Inferior parietal cortex (tissue), 1 donor: ENCODE measurements at regions not wholly inside any gene's neighbourhood (a gene's known extent, or its start where the extent isn't known, plus 50 kb on each side); places are given as distances from the start of the nearest gene placed in this dataset.

Source experiments
- DNase-seq: peaks from one replicate; pipeline ENCODE4 v3.0.0-alpha.2; 2016; ENCODE audit errors: extremely low spot score

- no peak for DNase-seq
These were observed 543.0 kb downstream of the SPRY1 start for GRCh38 chr4:123939621-123940020.

- DNase-seq, result no peak
These were observed 544.0 kb downstream of the SPRY1 start for GRCh38 chr4:123940604-123941003.

- DNase-seq, result no peak
These were observed 544.7 kb downstream of the SPRY1 start for GRCh38 chr4:123941306-123941705.

GRCh38 chr4:123943976-123944375 lies 547.4 kb downstream of the SPRY1 start:
- no peak for DNase-seq

GRCh38 chr4:123945301-123945700 lies 548.7 kb downstream of the SPRY1 start:
- no peak for DNase-seq

GRCh38 chr4:123950530-123950929 lies 553.9 kb downstream of the SPRY1 start:
- no peak for DNase-seq

- DNase-seq, result no peak
These were observed 556.1 kb downstream of the SPRY1 start for GRCh38 chr4:123952530-123953274.

GRCh38 chr4:123953566-123953965 lies 557.0 kb downstream of the SPRY1 start:
- DNase-seq, result no peak

- no peak for DNase-seq
These were observed 557.6 kb downstream of the SPRY1 start for GRCh38 chr4:123954220-123954619.

GRCh38 chr4:123955167-123955800 lies 558.7 kb downstream of the SPRY1 start:
- no peak for DNase-seq

- DNase-seq, result no peak
These were observed 559.6 kb downstream of the SPRY1 start for GRCh38 chr4:123956204-123956603.

- no peak for DNase-seq
These were observed 570.6 kb downstream of the SPRY1 start for GRCh38 chr4:123966990-123967769.

- no peak for DNase-seq
These were observed 575.4 kb downstream of the SPRY1 start for GRCh38 chr4:123972031-123972430.

- DNase-seq, result no peak
These were observed 578.0 kb downstream of the SPRY1 start for GRCh38 chr4:123974386-123975149.

- no peak for DNase-seq
These were observed 579.7 kb downstream of the SPRY1 start for GRCh38 chr4:123976285-123976684.

GRCh38 chr4:123976819-123977218 lies 580.2 kb downstream of the SPRY1 start:
- no peak for DNase-seq

GRCh38 chr4:123977641-123978081 lies 581.1 kb downstream of the SPRY1 start:
- no peak for DNase-seq

- no peak for DNase-seq
These were observed 582.0 kb downstream of the SPRY1 start for GRCh38 chr4:123978637-123979036.

GRCh38 chr4:123980736-123981300 lies 584.2 kb downstream of the SPRY1 start:
- no peak for DNase-seq

- DNase-seq, result no peak
These were observed 588.3 kb downstream of the SPRY1 start for GRCh38 chr4:123984886-123985285.

GRCh38 chr4:123986268-123986798 lies 589.7 kb downstream of the SPRY1 start:
- DNase-seq, result no peak
